ENCODE measurements at regions not wholly inside any gene's neighbourhood (a gene's known extent, or its start where the extent isn't known, plus 50 kb on each side); places are given as distances from the start of the nearest gene placed in this dataset.

DNA sequence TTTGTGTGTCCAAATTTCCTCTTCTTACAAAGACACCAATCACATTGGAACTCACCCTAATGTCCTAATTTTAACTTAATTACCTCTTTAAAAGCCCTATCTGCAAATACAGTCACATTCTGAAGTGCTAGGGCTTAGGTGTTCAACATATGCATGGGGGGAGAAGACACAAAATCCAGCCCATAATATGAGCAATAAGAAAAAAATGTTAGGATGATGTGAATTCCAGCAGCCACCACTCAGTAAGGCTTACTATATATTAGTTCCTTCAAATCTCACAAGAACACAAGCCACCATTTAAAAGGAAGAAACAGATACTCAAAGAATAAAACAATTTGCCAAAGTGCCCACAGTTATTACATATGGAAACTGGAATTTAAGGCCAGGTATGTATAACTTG lies 285.7 kb downstream of the EPHA4 start:
- H3K9ac ChIP-seq (ENCODE audit: low read depth in 1 of 2, low read length in 2 of 2), result no peak overlapping the region
- H3K36me3 ChIP-seq (ENCODE audit: control insufficient read depth in 2 of 2, insufficient read depth in 2 of 2, low read length in 2 of 2), result no peaks in the 10 kb centered on the region
- H3K9me3 ChIP-seq (ENCODE audit: control insufficient read depth in 2 of 2, low read length in 2 of 2), result no peaks in the 10 kb centered on the region
- H3K4me1 ChIP-seq (ENCODE audit: control insufficient read depth in 2 of 2, insufficient read depth in 2 of 2, low read length in 2 of 2), result no peaks in the 10 kb centered on the region
- H3K4me3 ChIP-seq (ENCODE audit: low read length in 2 of 2), result no peak overlapping the region
- no peaks in the 10 kb centered on the region for H3K27me3 ChIP-seq (ENCODE audit: control insufficient read depth in 2 of 2, insufficient read depth in 2 of 2, low read length in 2 of 2)
- no peak overlapping the region for H3K27ac ChIP-seq (ENCODE audit: low read depth in 2 of 2, low read length in 2 of 2)

DNA sequence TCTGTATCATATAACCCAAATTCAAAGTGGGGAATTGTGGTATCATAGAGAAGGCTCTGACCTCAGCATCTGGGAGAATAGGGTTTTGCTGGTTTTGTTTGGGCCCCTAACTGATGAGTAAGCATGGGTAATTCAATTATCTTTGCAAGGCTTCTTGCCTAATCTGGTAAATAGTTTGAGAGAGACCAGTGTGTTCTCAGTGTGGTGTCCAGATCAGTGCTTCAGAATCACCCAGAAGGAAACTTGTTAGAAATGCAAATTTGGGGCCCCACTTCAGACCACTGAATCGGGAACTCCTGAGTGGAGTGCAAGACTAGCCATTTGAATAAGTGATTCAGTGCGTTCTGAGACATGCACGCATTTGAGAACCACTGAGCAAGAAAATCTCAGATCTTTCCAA lies 282.7 kb downstream of the EPHA4 start:
- no peaks in the 10 kb centered on the region for H3K9me3 ChIP-seq (ENCODE audit: control insufficient read depth in 2 of 2, low read length in 2 of 2)
- no peaks in the 10 kb centered on the region for H3K4me1 ChIP-seq (ENCODE audit: control insufficient read depth in 2 of 2, insufficient read depth in 2 of 2, low read length in 2 of 2)
- H3K36me3 ChIP-seq (ENCODE audit: control insufficient read depth in 2 of 2, insufficient read depth in 2 of 2, low read length in 2 of 2), result no peaks in the 10 kb centered on the region
- no peak overlapping the region for H3K4me3 ChIP-seq (ENCODE audit: low read length in 2 of 2)
- H3K27ac ChIP-seq (ENCODE audit: low read depth in 2 of 2, low read length in 2 of 2), result no peak overlapping the region
- no peak overlapping the region for H3K9ac ChIP-seq (ENCODE audit: low read depth in 1 of 2, low read length in 2 of 2)
- H3K27me3 ChIP-seq (ENCODE audit: control insufficient read depth in 2 of 2, insufficient read depth in 2 of 2, low read length in 2 of 2), result no peaks in the 10 kb centered on the region

DNA sequence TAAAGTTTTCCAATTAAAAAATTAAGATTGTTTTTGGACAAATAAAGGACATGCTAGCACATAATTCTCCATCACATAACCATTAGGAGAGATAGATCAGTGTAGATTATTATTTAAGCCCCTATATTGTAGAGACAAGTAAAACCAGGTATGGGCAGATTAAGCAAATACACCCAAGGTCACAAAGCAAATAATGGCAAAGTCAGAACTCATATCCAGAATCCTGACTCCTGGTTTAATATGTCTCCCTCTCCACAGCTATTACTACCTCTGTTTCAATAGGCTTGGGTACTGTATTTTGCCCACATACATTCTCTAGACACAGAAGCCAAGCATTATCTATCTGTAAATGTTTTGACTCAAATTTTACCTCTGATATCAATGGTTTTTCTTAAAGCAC lies 282.3 kb downstream of the EPHA4 start:
- no peaks in the 10 kb centered on the region for H3K27me3 ChIP-seq (ENCODE audit: control insufficient read depth in 2 of 2, insufficient read depth in 2 of 2, low read length in 2 of 2)

DNA sequence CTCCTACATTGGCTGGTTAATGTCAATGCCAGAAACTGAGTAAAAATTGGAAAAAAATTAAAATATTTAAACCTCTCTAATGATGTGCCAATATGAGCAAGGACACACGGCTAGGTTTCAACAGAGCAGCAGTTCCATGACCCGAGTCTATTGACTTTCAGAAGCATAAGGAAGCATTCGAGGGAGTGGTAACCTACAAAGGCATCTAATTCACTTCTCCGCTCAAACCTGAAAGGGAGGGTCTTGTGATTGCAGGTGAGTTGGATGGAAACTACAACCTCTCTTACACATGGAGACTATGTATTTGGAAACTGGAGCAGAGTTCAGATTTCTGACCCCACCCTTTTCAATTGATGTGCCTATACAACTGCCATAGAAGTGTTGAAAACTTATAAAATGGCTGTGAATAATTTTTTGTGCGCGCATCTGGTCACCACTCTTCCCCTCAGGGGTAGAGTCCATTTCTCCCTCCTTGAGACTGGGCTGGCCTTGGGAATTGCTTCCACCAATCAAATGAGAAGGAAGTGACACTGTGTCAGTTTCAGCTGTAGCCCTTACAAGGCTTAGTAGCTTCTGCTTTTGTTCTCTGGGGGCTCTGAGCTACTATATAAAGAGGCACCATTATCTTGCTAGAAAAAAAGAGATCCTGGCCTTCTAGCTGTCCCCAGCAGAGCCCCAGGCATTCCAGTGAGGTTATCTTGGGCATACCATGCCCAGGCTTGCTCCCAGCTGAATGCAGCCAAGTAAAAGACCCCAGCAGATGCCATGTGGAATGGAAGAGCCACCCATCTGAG lies 278.0 kb downstream of the EPHA4 start:
- Histone ChIP-seq H3K27ac (ENCODE audit: low read depth in 2 of 2, low read length in 2 of 2) (no peak overlapping the region), H3K9ac (ENCODE audit: low read depth in 1 of 2, low read length in 2 of 2) (no peak overlapping the region), H3K4me1 (ENCODE audit: control insufficient read depth in 2 of 2, insufficient read depth in 2 of 2, low read length in 2 of 2) (no peaks in the 10 kb centered on the region), H3K4me3 (ENCODE audit: low read length in 2 of 2) (no peak overlapping the region), H3K27me3 (ENCODE audit: control insufficient read depth in 2 of 2, insufficient read depth in 2 of 2, low read length in 2 of 2) (no peaks in the 10 kb centered on the region), H3K9me3 (ENCODE audit: control insufficient read depth in 2 of 2, low read length in 2 of 2) (no peaks in the 10 kb centered on the region), H3K36me3 (ENCODE audit: control insufficient read depth in 2 of 2, insufficient read depth in 2 of 2, low read length in 2 of 2) (no peaks in the 10 kb centered on the region)

More for the DNA sequence above, 282.3 kb downstream of the EPHA4 start:
- H3K4me1 ChIP-seq (ENCODE audit: control insufficient read depth in 2 of 2, insufficient read depth in 2 of 2, low read length in 2 of 2), result no peaks in the 10 kb centered on the region
- H3K9me3 ChIP-seq (ENCODE audit: control insufficient read depth in 2 of 2, low read length in 2 of 2), result no peaks in the 10 kb centered on the region
- H3K36me3 ChIP-seq (ENCODE audit: control insufficient read depth in 2 of 2, insufficient read depth in 2 of 2, low read length in 2 of 2), result no peaks in the 10 kb centered on the region
- H3K4me3 ChIP-seq (ENCODE audit: low read length in 2 of 2), result no peak overlapping the region
- no peak overlapping the region for H3K27ac ChIP-seq (ENCODE audit: low read depth in 2 of 2, low read length in 2 of 2)
- no peak overlapping the region for H3K9ac ChIP-seq (ENCODE audit: low read depth in 1 of 2, low read length in 2 of 2)

DNA sequence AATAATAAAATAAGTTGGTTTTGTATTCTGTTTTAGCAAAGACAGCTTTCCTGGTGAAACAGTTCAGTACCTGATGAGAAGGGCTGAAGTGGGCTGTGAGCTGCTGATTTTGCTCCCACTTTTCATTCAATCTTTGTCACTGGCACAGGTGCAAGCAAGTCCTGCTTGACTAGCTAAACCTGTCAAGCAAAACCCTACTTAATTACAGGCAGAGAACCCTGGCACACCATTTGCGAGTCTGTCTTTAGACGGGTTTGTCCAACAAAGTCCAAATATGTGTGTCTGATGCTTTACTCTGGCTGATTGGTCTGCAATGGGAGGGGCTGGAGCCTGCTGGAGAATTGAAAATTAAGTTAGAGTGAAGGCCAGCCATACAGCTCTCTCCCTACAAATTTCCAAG lies 267.2 kb downstream of the EPHA4 start:
- H3K36me3 ChIP-seq (ENCODE audit: control insufficient read depth in 2 of 2, insufficient read depth in 2 of 2, low read length in 2 of 2), result no peaks in the 10 kb centered on the region
- no peak overlapping the region for H3K4me3 ChIP-seq (ENCODE audit: low read length in 2 of 2)
- no peaks in the 10 kb centered on the region for H3K4me1 ChIP-seq (ENCODE audit: control insufficient read depth in 2 of 2, insufficient read depth in 2 of 2, low read length in 2 of 2)
- no peaks in the 10 kb centered on the region for H3K27me3 ChIP-seq (ENCODE audit: control insufficient read depth in 2 of 2, insufficient read depth in 2 of 2, low read length in 2 of 2)
- no peak overlapping the region for H3K27ac ChIP-seq (ENCODE audit: low read depth in 2 of 2, low read length in 2 of 2)
- no peak overlapping the region for H3K9ac ChIP-seq (ENCODE audit: low read depth in 1 of 2, low read length in 2 of 2)
- H3K9me3 ChIP-seq (ENCODE audit: control insufficient read depth in 2 of 2, low read length in 2 of 2), result no peaks in the 10 kb centered on the region

DNA sequence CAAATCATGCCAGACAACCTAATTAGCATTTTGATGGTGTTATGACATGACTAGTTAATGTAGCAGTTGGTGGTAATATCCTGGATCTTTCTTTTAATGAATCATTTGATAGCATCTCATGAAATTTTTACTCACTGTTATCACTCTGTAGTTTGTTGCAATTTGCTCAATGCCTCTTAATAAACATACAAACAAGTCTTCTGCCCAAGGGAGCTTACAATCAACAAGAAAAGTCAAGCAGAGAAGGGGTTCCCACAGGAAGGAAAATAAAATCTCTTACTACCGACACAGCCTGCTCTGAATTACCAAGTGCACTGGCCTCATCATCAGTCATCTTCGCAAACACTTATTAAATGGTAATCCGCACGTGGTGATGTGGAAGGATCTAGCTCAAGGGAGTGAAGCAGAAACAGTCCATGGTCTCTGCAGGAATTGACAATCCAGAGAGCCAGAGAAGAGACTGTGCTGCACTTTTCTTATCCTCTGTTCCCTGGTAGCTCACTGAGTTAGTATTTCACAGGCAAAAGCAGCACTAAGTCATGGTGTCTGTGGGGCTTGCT lies 263.5 kb downstream of the EPHA4 start:
- Histone ChIP-seq H3K9me3 (ENCODE audit: control insufficient read depth in 2 of 2, low read length in 2 of 2) (no peaks in the 10 kb centered on the region), H3K4me1 (ENCODE audit: control insufficient read depth in 2 of 2, insufficient read depth in 2 of 2, low read length in 2 of 2) (peaks cover 0 to 2% of the 10 kb centered on the region in 2 donors)

DNA sequence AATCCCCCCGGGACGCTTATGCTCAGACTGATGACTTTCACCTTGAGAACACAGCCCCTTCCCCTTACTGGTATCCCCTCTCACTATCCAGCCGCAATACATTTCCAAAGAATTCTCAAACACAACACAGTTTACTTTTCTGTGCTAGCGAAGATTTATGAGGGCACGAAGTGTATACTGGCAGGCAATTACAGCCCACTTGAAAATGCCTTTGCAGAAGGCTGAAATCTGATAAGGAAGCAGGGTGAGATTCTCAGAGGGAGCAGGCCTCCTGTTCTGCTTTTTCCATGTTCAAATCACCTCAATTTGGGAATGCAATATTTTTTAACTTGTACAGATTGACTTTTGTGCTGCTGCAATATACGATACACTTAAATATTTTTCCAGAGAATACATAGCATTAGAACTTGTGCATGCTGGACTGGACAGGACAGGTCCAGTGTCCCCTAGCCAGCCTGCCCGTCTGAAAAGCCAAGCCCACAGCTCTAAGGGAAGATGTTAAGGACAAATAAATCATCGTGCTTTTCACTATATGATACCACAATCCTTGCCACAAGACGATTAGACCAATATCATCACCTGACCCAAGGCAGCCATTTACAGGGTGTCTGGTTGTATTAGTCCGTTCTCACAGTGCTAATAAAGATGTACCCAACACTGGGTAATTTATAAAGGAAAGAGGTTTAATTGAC lies 262.1 kb downstream of the EPHA4 start:
- Histone ChIP-seq H3K9ac (ENCODE audit: low read depth in 1 of 2, low read length in 2 of 2) (no peak overlapping the region), H3K27me3 (ENCODE audit: control insufficient read depth in 2 of 2, insufficient read depth in 2 of 2, low read length in 2 of 2) (no peaks in the 10 kb centered on the region), H3K27ac (ENCODE audit: low read depth in 2 of 2, low read length in 2 of 2) (no peak overlapping the region), H3K4me3 (ENCODE audit: low read length in 2 of 2) (no peak overlapping the region), H3K36me3 (ENCODE audit: control insufficient read depth in 2 of 2, insufficient read depth in 2 of 2, low read length in 2 of 2) (no peaks in the 10 kb centered on the region), H3K9me3 (ENCODE audit: control insufficient read depth in 2 of 2, low read length in 2 of 2) (no peaks in the 10 kb centered on the region), H3K4me1 (ENCODE audit: control insufficient read depth in 2 of 2, insufficient read depth in 2 of 2, low read length in 2 of 2) (peaks cover 0 to 2% of the 10 kb centered on the region in 2 donors)

More for the DNA sequence above, 263.5 kb downstream of the EPHA4 start:
- H3K9ac ChIP-seq (ENCODE audit: low read depth in 1 of 2, low read length in 2 of 2), result no peak overlapping the region
- no peak overlapping the region for H3K27ac ChIP-seq (ENCODE audit: low read depth in 2 of 2, low read length in 2 of 2)
- no peaks in the 10 kb centered on the region for H3K27me3 ChIP-seq (ENCODE audit: control insufficient read depth in 2 of 2, insufficient read depth in 2 of 2, low read length in 2 of 2)
- no peaks in the 10 kb centered on the region for H3K36me3 ChIP-seq (ENCODE audit: control insufficient read depth in 2 of 2, insufficient read depth in 2 of 2, low read length in 2 of 2)
- H3K4me3 ChIP-seq (ENCODE audit: low read length in 2 of 2), result no peak overlapping the region

DNA sequence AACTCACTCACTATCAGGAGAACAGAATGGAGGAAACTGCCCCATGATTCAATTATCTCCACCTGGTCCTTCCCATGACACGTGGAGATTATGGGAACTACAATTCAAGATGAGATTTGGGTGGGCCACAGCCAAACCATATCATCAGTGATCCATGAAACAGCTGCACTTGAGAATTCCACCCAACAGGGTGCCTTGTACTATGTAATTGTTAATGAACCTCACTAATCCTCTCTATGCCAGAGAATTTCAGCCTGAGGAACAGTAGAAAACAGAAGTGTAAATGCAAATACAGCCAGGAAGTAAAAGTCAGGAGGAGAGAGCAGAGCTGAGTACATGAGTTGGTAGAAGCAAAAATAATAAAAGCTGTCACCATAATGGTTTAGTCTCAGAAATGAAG lies 261.4 kb downstream of the EPHA4 start:
- no peaks in the 10 kb centered on the region for H3K9me3 ChIP-seq (ENCODE audit: control insufficient read depth in 2 of 2, low read length in 2 of 2)
- no peak overlapping the region for H3K4me3 ChIP-seq (ENCODE audit: low read length in 2 of 2)
- H3K4me1 ChIP-seq (ENCODE audit: control insufficient read depth in 2 of 2, insufficient read depth in 2 of 2, low read length in 2 of 2), result peaks cover 0 to 2% of the 10 kb centered on the region in 2 donors

DNA sequence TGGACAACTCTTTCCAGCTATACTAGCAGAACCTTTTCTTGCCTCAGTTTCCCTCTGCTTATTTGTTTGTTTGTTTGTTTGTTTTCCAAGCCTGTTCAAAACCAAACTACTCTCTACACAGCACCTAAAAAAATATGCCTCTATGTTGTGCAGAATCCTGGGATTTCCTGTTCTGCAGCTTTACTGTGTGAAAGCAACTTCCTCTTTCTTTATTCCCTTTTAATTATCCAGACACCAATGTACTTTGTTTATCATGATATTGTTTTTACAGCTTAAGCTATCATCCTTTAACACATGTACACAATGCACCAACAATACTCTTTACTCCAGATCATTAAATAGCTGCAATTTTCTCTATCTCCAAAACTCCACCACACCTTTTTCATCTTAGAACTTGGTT lies 259.5 kb downstream of the EPHA4 start:
- peaks cover 0 to 2% of the 10 kb centered on the region in 2 donors for H3K4me1 ChIP-seq (ENCODE audit: control insufficient read depth in 2 of 2, insufficient read depth in 2 of 2, low read length in 2 of 2)
- H3K4me3 ChIP-seq (ENCODE audit: low read length in 2 of 2), result no peak overlapping the region
- H3K36me3 ChIP-seq (ENCODE audit: control insufficient read depth in 2 of 2, insufficient read depth in 2 of 2, low read length in 2 of 2), result no peaks in the 10 kb centered on the region
- no peaks in the 10 kb centered on the region for H3K9me3 ChIP-seq (ENCODE audit: control insufficient read depth in 2 of 2, low read length in 2 of 2)
- H3K27me3 ChIP-seq (ENCODE audit: control insufficient read depth in 2 of 2, insufficient read depth in 2 of 2, low read length in 2 of 2), result no peaks in the 10 kb centered on the region
- no peak overlapping the region for H3K27ac ChIP-seq (ENCODE audit: low read depth in 2 of 2, low read length in 2 of 2)
- no peak overlapping the region for H3K9ac ChIP-seq (ENCODE audit: low read depth in 1 of 2, low read length in 2 of 2)

More for the DNA sequence above, 261.4 kb downstream of the EPHA4 start:
- no peak overlapping the region for H3K27ac ChIP-seq (ENCODE audit: low read depth in 2 of 2, low read length in 2 of 2)
- no peaks in the 10 kb centered on the region for H3K27me3 ChIP-seq (ENCODE audit: control insufficient read depth in 2 of 2, insufficient read depth in 2 of 2, low read length in 2 of 2)
- H3K9ac ChIP-seq (ENCODE audit: low read depth in 1 of 2, low read length in 2 of 2), result no peak overlapping the region
- H3K36me3 ChIP-seq (ENCODE audit: control insufficient read depth in 2 of 2, insufficient read depth in 2 of 2, low read length in 2 of 2), result no peaks in the 10 kb centered on the region

DNA sequence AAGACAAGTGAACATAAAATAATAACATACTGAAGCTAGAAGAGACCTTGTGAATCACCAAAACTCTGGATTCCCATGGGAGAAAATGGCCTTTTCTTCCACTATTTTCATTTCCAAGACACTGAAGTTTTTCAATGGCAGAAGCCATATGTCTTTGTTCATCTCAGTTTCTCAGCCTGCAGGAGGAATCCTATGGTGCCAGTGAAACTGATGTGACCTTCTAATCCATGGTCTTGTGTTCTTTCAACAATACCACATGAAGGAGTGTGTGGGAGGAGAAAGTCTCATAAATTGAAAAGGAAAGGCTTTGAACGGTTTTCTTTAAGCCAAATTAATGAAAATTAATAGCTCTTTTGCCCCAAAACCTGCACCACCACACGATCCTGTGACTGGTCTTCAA lies 257.3 kb downstream of the EPHA4 start:
- Histone ChIP-seq H3K27ac (ENCODE audit: low read depth in 2 of 2, low read length in 2 of 2) (no peak overlapping the region), H3K36me3 (ENCODE audit: control insufficient read depth in 2 of 2, insufficient read depth in 2 of 2, low read length in 2 of 2) (no peaks in the 10 kb centered on the region), H3K9ac (ENCODE audit: low read depth in 1 of 2, low read length in 2 of 2) (no peak overlapping the region), H3K27me3 (ENCODE audit: control insufficient read depth in 2 of 2, insufficient read depth in 2 of 2, low read length in 2 of 2) (no peaks in the 10 kb centered on the region), H3K9me3 (ENCODE audit: control insufficient read depth in 2 of 2, low read length in 2 of 2) (no peaks in the 10 kb centered on the region), H3K4me1 (ENCODE audit: control insufficient read depth in 2 of 2, insufficient read depth in 2 of 2, low read length in 2 of 2) (peaks cover 0 to 2% of the 10 kb centered on the region in 2 donors), H3K4me3 (ENCODE audit: low read length in 2 of 2) (no peak overlapping the region)

All from mucosa of rectum (tissue), 2 donors.